Amniotic stem cell (primary cell): ENCODE measurements at regions not wholly inside any gene's neighbourhood (a gene's known extent, or its start where the extent isn't known, plus 50 kb on each side); places are given as distances from the start of the nearest gene placed in this dataset.
"Not testable (repeated sequence)": the region's sequence is repeated elsewhere in the genome, so short reads cannot be mapped to it uniquely, and the experiment has no call there.

Source experiments
- DNase-seq: peaks from one replicate; lab custom pipeline; 2025; lab: John Stamatoyannopoulos, UW

GRCh38 chr4:18645351-18645750 lies 623.8 kb upstream of the LCORL start:
- DNase-seq = no peak

GRCh38 chr4:18641334-18641733 lies 619.8 kb upstream of the LCORL start:
- no peak for DNase-seq

- DNase-seq = no peak
These were observed 616.5 kb upstream of the LCORL start for GRCh38 chr4:18638031-18638430.

- no peak for DNase-seq
These were observed 614.5 kb upstream of the LCORL start for GRCh38 chr4:18636001-18636585.

GRCh38 chr4:18635531-18635930 lies 614.0 kb upstream of the LCORL start:
- no peak for DNase-seq

- no peak for DNase-seq
These were observed 610.0 kb upstream of the LCORL start for GRCh38 chr4:18631586-18631985.

- no peak for DNase-seq
These were observed 608.9 kb upstream of the LCORL start for GRCh38 chr4:18630218-18631110.

GRCh38 chr4:18627447-18628005 lies 606.0 kb upstream of the LCORL start:
- no peak for DNase-seq

- no peak for DNase-seq
These were observed 605.4 kb upstream of the LCORL start for GRCh38 chr4:18626996-18627395.

- DNase-seq = no peak
These were observed 604.8 kb upstream of the LCORL start for GRCh38 chr4:18626366-18626765.

- DNase-seq = no peak
These were observed 599.6 kb upstream of the LCORL start for GRCh38 chr4:18621186-18621585.

GRCh38 chr4:18616720-18617119 lies 595.2 kb upstream of the LCORL start:
- no peak for DNase-seq

GRCh38 chr4:18611026-18611425 lies 589.5 kb upstream of the LCORL start:
- DNase-seq = no peak

- DNase-seq = no peak
These were observed 587.5 kb upstream of the LCORL start for GRCh38 chr4:18608908-18609533.

- not testable (repeated sequence) for DNase-seq
These were observed 581.1 kb upstream of the LCORL start for GRCh38 chr4:18602610-18603009.

GRCh38 chr4:18593297-18594002 lies 571.9 kb upstream of the LCORL start:
- DNase-seq = peak; percentile 26

GRCh38 chr4:18582841-18583240 lies 561.3 kb upstream of the LCORL start:
- no peak for DNase-seq

GRCh38 chr4:18578307-18578706 lies 556.8 kb upstream of the LCORL start:
- no peak for DNase-seq

GRCh38 chr4:18572481-18572880 lies 550.9 kb upstream of the LCORL start:
- no peak for DNase-seq

GRCh38 chr4:18571301-18571761 lies 549.8 kb upstream of the LCORL start:
- no peak for DNase-seq

GRCh38 chr4:18570370-18570769 lies 548.8 kb upstream of the LCORL start:
- DNase-seq = no peak

GRCh38 chr4:18568600-18568999 lies 547.0 kb upstream of the LCORL start:
- DNase-seq = no peak
